Caki2 (cell line): ENCODE measurements at regions not wholly inside any gene's neighbourhood (a gene's known extent, or its start where the extent isn't known, plus 50 kb on each side); places are given as distances from the start of the nearest gene placed in this dataset.

Source experiments
- DNase-seq: peaks from one replicate; pipeline ENCODE4 v3.0.0-alpha.2; 2015; ENCODE audit warnings: low read depth
- in situ Hi-C: cut with HindIII; loops from 2 replicates; pipeline ENCODE4 v1.10.0; 2016; ENCODE audit warnings: low sequenced_read_pairs, low pct_unique_long_range_greater_than_20kb, mixed read lengths

DNA sequence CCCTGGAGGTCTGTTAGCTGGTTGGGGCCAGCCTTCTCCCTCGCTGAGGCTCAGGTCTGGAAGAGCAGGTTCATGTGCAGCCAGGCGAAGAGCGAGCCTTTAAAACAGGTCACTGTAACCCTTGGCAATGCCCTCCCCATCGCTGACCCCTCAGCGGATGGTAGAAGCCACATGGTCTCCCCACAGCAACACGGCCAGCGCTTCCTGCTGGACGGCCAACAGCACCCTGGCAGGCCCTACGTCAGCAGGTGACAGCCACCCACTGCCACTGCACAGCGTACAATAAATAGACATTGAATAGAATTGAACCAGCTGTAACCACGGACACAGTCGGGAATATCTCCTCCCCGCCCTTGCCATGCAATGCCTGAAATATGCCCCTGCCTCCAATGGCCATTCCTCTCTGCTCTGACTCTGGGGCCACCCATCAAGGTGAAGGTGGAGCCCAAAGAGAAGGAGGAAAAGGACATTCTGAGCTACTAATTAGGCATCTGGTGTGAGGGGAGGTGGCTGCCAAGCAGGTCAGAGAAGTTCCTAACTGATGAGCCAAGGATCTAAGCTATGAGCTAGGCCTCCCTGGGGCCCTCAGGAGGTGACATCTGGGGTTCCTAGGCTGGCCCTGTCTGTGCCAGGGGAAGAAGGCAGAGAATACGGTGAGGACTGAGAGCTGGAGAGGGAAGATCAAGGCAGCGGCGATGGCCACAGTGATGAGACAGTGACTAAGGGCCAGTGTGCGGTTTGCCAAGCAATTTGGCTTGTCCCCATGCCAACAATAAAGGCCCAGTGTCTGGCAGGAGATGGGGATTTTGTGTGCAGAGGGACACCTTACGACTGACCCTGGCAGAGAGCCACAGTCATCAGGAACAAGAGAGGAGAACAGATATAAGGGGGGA, 202.3 kb downstream of the BCOR start:
- in situ Hi-C loops: no loop called here
- DNase-seq: peak; percentile 30

GRCh38 chrX:39896951-39897740, 200.6 kb downstream of the BCOR start:
- in situ Hi-C loops: no loop called here
- no peak for DNase-seq

- in situ Hi-C loops: no loop called here
- no peak for DNase-seq
Observed at GRCh38 chrX:39897741-39898097, 200.0 kb downstream of the BCOR start.

DNA sequence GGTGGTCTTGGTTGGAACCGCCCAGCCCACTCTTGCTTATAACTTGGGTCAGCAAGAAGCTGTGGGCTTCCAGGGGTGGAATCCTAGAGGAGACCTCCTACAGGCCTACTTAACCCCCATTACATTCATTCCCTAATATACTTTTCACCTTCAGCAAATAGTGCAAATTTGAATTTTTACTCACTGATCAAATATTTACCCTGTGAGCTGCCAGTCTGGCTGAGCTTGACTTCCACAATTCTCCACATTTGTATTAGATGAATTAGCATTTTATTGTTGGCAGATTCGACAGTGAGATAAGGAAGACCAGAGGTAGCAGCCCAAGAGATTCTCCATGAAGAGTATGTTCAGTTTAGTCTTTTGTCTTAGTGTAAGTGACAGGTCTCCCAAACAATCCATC, 199.6 kb downstream of the BCOR start:
- in situ Hi-C loops: no loop called here

GRCh38 chrX:39899059-39899458, 198.7 kb downstream of the BCOR start:
- in situ Hi-C loops: no loop called here

More for the DNA sequence above, 199.6 kb downstream of the BCOR start:
- no peak for DNase-seq

DNA sequence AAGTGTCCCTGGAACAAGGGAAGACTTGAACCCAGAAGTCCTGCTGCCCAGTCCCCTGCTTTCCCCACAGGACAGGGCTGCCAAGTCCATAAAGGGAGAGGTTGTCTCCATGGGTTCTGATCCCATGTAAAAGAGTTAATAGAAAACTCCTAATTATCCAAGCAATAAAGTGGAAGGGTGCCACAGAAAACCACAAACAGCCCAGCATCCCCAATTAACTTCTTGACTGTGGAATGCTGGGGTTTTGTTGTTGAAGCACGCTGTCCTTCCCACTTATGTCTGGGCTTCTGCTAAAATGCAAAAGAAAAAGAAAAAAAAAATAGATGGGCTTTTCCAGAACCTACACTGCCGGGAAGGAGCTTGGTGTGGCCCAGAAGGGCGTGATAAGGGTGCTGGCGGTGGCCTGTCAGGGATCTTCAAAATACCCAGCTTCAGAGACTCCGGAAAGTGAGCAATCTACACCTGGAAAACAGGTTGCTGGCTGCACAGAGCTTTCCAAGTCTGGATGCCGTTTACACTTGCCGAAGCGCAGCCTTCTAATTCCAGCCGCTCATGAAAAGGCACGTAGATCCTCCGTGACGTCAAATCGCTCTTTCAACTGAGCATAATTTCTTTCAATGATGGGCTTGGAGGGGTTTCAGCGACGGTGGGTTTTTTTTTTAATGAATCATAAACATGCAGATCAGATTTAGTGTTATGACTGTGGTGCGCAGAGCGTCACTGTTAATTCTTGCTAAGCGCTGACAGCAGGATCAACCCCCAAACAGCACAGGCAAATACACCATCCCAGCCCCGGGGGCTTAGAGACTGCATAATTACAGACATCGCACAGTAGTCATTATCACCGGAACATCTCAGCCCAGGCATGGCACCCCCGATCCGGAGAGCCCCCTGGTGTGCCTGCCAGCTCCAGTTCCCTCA, 197.6 kb downstream of the BCOR start:
- in situ Hi-C loops: no loop called here
- no peak for DNase-seq

More at GRCh38 chrX:39899059-39899458, 198.7 kb downstream of the BCOR start:
- no peak for DNase-seq

GRCh38 chrX:39900777-39901170, 197.0 kb downstream of the BCOR start:
- in situ Hi-C loops: no loop called here
- no peak for DNase-seq

- in situ Hi-C loops: no loop called here
- DNase-seq: no peak
Observed at GRCh38 chrX:39903343-39903742, 194.4 kb downstream of the BCOR start.

DNA sequence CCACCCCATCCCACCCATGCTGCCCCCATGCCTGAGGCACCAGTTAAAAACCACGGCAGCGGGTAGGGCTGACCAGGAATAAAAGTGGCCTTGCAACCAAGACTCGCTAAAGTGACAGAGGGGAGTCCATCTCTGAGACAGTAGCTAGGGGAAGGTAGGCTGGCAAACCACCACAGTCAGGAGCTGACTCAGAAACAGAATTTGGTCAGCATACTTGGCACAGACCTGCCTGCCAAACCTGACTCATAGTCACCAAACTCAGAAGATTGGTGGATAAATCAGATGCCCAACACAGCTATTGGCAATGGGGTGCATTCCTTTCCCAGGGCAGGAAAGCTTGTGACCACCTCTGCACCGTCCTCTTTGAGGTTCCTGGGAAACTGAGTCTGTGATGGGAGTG, 193.8 kb downstream of the BCOR start:
- DNase-seq: no peak
- in situ Hi-C loops: no loop called here

GRCh38 chrX:39904816-39905537, 192.8 kb downstream of the BCOR start:
- no peak for DNase-seq
- in situ Hi-C loops: no loop called here

DNA sequence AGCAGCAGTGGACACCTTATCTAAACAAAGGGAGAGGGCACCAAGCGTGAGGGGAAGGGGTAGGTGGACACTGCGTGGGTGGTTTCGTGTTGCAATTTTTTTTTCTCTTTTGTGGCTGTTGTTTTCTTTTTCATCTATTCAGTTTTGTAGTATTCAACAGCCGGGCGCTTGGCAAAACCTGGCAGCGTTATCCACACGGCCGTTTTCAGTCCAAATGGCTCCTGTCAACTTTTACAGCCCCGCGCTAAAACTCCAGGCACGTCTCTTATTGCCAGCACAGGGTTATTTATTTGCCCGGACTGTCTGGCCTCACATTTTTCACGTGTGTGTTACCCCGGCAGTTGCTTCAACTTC, 192.2 kb downstream of the BCOR start:
- in situ Hi-C loops: no loop called here
- DNase-seq: no peak

DNA sequence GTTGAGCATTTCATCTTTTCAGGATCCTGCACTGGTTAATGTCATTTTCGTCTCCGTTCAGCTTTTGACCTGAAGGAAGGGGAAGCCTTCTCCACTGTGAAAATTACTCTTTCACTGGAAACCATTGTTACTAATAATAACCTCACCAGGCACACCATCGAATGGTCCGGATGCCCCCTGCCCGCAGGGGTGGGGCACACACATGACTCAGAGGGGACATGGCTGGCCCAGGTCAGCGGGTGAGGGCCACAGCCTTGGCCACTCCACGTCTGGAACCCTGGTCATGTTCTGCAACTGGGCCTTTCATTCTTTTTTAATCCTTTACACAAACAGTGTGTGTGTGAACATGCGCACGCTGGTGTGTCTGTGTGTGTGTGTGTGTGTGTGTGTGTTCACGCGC, 191.8 kb downstream of the BCOR start:
- in situ Hi-C loops: no loop called here
- no peak for DNase-seq

DNA sequence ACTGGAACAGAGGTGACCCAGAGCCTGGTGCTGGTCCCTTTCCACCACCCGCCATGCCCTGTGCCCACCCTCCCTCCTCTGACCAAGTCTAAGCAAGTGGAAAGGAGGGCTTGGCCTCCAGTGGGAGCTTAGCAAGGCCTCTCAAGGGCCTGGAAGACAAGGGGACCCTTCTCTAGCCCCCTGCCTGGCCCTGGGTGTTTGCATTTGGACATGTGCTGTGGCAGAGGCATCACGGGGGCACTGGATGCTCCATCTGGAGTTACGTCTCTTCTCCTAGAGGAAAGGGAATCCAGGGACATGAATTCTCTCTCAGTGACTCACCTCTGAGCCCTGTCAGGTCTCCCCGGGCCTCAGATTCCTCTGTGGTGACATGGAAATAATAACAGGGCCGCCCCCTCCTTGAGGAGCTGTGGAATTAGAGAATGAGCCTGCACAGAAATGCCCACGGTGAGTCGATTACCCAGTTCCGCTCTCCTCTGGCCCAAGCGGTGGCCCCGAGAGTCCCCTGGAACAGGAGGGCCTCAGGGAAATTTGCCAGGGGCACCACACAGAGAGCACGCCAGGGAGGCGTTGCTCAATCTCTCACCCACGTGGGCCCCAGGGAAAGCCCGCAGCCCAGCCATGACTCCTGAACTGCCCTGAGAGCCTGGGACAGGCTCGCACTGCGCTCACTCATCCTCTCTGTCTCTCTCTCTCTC, 189.6 kb downstream of the BCOR start:
- peak; percentile 91 for DNase-seq
- in situ Hi-C loops: no loop called here

GRCh38 chrX:39909996-39910395, 187.8 kb downstream of the BCOR start:
- in situ Hi-C loops: no loop called here
- no peak for DNase-seq

- in situ Hi-C loops: no loop called here
- no peak for DNase-seq
Observed at GRCh38 chrX:39910651-39911050, 187.1 kb downstream of the BCOR start.

- in situ Hi-C loops: no loop called here
- DNase-seq: no peak
Observed at GRCh38 chrX:39911278-39911897, 186.4 kb downstream of the BCOR start.

DNA sequence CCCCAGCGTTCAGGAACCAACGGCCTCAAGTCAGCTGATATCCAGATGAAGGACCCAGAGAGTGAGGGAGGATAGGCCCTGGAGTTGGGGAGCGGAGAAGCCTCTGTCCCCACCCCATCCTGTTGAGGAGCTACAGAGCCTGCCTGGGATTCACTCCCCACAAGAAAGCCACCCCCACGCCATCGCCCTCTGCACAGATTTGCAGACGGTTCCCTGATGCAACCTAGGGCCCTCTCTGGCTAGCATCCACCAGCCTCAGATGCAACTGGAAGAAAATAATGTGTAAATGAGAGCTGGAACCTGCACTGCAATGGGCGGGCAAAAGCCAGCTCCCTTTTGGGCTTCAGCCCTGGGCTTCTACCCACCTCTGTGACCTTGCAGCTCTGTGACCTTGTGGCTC, 185.6 kb downstream of the BCOR start:
- in situ Hi-C loops: no loop called here

More for the DNA sequence above, 185.6 kb downstream of the BCOR start:
- DNase-seq: no peak
